Trophoblast cell (in vitro differentiated cells and primary cell): ENCODE measurements at regions not wholly inside any gene's neighbourhood (a gene's known extent, or its start where the extent isn't known, plus 50 kb on each side); places are given as distances from the start of the nearest gene placed in this dataset.

Experiments used
- DNase-seq, 2 donors: peaks; one replicate each; pipeline ENCODE4 v3.0.0-alpha.2; 2016
- H2AFZ ChIP-seq: 2 replicates; pipeline ENCODE4 v1.6.1; 2013; ENCODE audit warnings: low read length, moderate library complexity, mild to moderate bottlenecking; ENCODE audit not compliant: insufficient read depth, poor library complexity
- H2AK5ac ChIP-seq: 2 replicates; pipeline ENCODE4 v1.6.1; 2013; ENCODE audit warnings: mild to moderate bottlenecking, low read length
- H2BK120ac ChIP-seq: 2 replicates; pipeline ENCODE4 v1.6.1; 2013; ENCODE audit warnings: low read length, mild to moderate bottlenecking, moderate library complexity; ENCODE audit not compliant: insufficient read depth, poor library complexity
- H2BK12ac ChIP-seq: 2 replicates; pipeline ENCODE4 v1.6.1; 2013; ENCODE audit warnings: mild to moderate bottlenecking, low read length, moderate library complexity
- H2BK5ac ChIP-seq: 2 replicates; pipeline ENCODE4 v1.6.1; 2013; ENCODE audit warnings: low read length, low read depth, moderate library complexity, mild to moderate bottlenecking; ENCODE audit not compliant: poor library complexity
- H3K14ac ChIP-seq: 2 replicates; pipeline ENCODE4 v1.6.1; 2013; ENCODE audit warnings: mild to moderate bottlenecking, low read length
- H3K18ac ChIP-seq: 2 replicates; pipeline ENCODE4 v1.6.1; 2013; ENCODE audit warnings: mild to moderate bottlenecking, low read length
- H3K23ac ChIP-seq: 2 replicates; pipeline ENCODE4 v1.6.1; 2013; ENCODE audit warnings: low read length
- H3K27ac ChIP-seq: 2 replicates; pipeline ENCODE4 v1.5.1; 2013; ENCODE audit warnings: low read depth, mild to moderate bottlenecking, inconsistent platforms, low read length, moderate library complexity
- H3K27me3 ChIP-seq: 2 replicates; pipeline ENCODE4 v1.6.1; 2013; ENCODE audit warnings: inconsistent platforms, mild to moderate bottlenecking, low read length, moderate library complexity; ENCODE audit not compliant: insufficient read depth
- H3K36me3 ChIP-seq, 2 experiments: 1 replicate in 1 of 2; 2 replicates in 1 of 2; pipeline ENCODE4 v1.6.1; 2013; ENCODE audit warnings: low read length in 2 of 2, mild to moderate bottlenecking in 2 of 2, moderate library complexity in 1 of 2; ENCODE audit not compliant: insufficient read depth in 2 of 2, control insufficient read depth in 1 of 2
- H3K4ac ChIP-seq: 2 replicates; pipeline ENCODE4 v1.6.1; 2013; ENCODE audit warnings: low read depth, mild to moderate bottlenecking, low read length, moderate library complexity
- H3K4me1 ChIP-seq, 2 experiments: 1 replicate in 1 of 2; 2 replicates in 1 of 2; pipeline ENCODE4 v1.6.1; 2013; ENCODE audit warnings: low read length in 2 of 2, mild to moderate bottlenecking in 2 of 2, moderate library complexity in 1 of 2; ENCODE audit not compliant: insufficient read depth in 2 of 2, control insufficient read depth in 1 of 2
- H3K4me2 ChIP-seq: 2 replicates; pipeline ENCODE4 v1.6.1; 2013; ENCODE audit warnings: inconsistent platforms, mild to moderate bottlenecking, low read length, moderate library complexity
- H3K4me3 ChIP-seq: 2 replicates; pipeline ENCODE4 v1.5.1; 2013; ENCODE audit warnings: mild to moderate bottlenecking, low read depth, low read length, inconsistent platforms
- H3K79me1 ChIP-seq: one replicate; pipeline ENCODE4 v1.6.1; 2013; ENCODE audit warnings: low read length
- H3K79me2 ChIP-seq: 2 replicates; pipeline ENCODE4 v1.6.1; 2013; ENCODE audit warnings: low read length, mild to moderate bottlenecking; ENCODE audit not compliant: control insufficient read depth, insufficient read depth, poor library complexity
- H3K9ac ChIP-seq: 2 replicates; pipeline ENCODE4 v1.6.1; 2013; ENCODE audit warnings: mild to moderate bottlenecking, low read length
- H3K9me3 ChIP-seq: 2 replicates; pipeline ENCODE4 v1.6.1; 2013; ENCODE audit warnings: low read depth, mild to moderate bottlenecking, control low read depth, inconsistent platforms, low read length; ENCODE audit not compliant: insufficient read depth
- H4K12ac ChIP-seq: 2 replicates; pipeline ENCODE4 v1.6.1; 2013; ENCODE audit warnings: low read depth, mild to moderate bottlenecking, low read length, moderate library complexity
- H4K8ac ChIP-seq: 2 replicates; pipeline ENCODE4 v1.6.1; 2013; ENCODE audit warnings: low read depth, mild to moderate bottlenecking, low read length, moderate library complexity
- H4K91ac ChIP-seq: one replicate; pipeline ENCODE4 v1.6.1; 2013; ENCODE audit warnings: low read depth, mild to moderate bottlenecking, low read length, moderate library complexity
- whole genome bisulfite sequencing: extraction: QIAGEN DNeasy Blood & Tissue Kit; methylation state at CpG from one replicate; pipeline ENCODE4 v1.1.7; 2013; ENCODE audit warnings: missing lambda C conversion rate; ENCODE audit not compliant: insufficient read length, insufficient coverage; ENCODE audit errors: extremely low coverage; 5-methylcytosine and 5-hydroxymethylcytosine counted together

DNA sequence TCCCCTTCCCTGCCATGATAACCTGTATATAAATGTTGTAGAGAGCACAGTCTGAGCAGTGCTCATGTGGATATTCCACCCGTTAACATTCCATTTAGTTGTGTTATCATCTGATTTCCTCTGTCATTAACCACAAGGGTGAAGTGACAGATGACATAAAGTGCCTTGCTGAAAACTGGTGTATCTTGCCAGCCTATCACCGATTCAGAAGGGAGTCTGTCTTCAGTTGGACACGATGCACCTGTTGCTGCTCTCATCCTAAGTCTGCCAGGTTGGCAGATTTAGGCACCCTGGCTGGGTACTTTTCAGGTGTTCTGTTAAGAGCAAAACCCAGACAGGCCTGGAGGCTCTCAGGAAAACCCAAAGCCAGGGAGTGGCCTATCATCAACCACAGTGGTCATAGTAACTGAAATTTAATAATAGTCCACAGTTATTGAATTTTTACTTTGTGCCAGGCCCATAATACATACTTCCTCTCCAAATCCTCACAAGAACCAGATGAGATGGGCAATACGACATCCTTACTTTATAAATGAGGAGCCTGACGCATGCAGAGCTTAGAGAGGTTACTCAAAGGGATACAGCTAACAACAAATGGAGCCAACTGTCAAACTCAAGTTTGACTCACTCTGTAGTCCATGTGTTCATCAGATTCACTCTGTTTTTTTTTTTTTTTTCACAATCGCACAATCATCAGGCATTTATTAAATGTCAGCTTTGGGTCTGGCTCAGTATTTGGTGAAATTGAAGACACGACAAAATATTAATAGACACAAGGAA is 100.7 kb upstream of the SPRY4 start:
- Histone ChIP-seq H3K4me3 (no peak overlapping the region), H4K8ac (no peak overlapping the region), H4K12ac (no peak overlapping the region), H3K23ac (no peak overlapping the region), H3K27me3 (no peaks in the 10 kb centered on the region), H3K36me3 (no peaks in the 10 kb centered on the region), H3K79me1 (no peaks in the 10 kb centered on the region), H3K9me3 (no peaks in the 10 kb centered on the region), H3K4me2 (no peak overlapping the region), H2AK5ac (no peak overlapping the region), H3K4ac (no peak overlapping the region), H2BK120ac (no peak overlapping the region), H3K9ac (no peak overlapping the region), H2AFZ (no peak overlapping the region), H3K4me1 (peaks cover 0 to 3% of the 10 kb centered on the region in 2 experiments), H4K91ac (no peak overlapping the region), H2BK12ac (no peak overlapping the region), H3K14ac (no peak overlapping the region), H3K79me2 (no peaks in the 10 kb centered on the region), H2BK5ac (no peak overlapping the region), H3K27ac (no peak overlapping the region), H3K18ac (no peak overlapping the region)
- no peak for DNase-seq
- WGBS = no CpG with 5 or more reads among the region's 7 CpGs

DNA sequence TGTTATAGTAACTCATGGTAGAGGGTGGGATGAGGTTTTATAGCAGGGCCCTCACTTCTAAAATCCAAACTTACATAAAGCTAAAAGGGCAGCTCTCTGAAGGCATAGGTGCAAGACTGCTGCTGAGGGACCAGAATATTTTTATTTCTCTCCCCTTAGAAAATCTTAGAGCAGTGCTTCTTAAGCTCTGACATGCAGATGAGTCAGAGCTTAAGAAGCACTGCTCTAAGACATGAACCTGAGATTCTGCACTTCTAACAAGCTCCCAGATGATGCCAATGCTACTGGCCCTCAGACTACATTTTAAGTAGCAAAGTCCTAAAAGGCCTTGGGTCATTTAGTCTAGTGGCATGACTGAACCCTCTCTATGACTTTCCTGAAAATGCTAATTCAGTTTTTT is 97.6 kb upstream of the SPRY4 start:
- no peak overlapping the region for H3K4ac ChIP-seq

DNA sequence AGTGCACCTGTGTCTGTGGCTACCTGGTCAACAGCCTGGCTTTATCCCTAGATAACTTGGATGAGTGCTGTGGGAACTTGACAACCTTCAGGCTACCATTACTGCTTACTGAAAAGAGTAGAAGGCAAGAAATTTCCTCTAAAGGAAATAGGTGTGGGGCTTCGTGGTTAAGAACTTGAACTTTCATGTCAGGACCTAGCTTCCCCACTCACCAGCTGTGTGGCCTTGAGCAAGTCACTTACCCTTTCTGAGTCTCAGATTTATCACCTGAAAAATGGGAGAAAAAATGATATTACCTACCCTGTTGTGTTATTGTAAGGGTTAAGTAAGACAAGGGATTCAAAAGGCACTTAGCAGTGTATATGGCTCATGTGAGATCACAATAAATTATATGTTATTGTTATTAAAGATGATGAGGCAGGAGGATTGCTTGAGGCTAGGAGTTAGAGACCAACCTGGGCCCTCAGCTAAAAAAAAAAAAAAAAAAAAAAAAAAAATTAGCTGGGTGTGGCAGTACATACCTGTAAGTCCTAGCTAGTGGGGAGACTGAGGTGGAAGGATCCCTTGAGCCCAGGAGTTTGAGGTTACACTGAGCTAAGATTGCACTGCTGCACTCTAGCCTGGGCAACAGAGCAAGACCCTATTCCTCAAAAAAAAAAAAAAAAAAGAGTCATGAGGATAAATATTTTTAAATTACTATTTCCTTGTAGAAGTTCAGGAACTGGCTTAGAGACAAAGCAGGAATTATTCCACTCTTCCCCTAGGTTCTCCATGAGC is 97.0 kb upstream of the SPRY4 start:
- H2BK12ac ChIP-seq = no peak overlapping the region
- H3K18ac ChIP-seq = no peak overlapping the region
- no peak overlapping the region for H2BK5ac ChIP-seq
- no peak overlapping the region for H3K4ac ChIP-seq
- no peak overlapping the region for H3K4me2 ChIP-seq
- no peak overlapping the region for H3K4me3 ChIP-seq
- no peak overlapping the region for H2AFZ ChIP-seq
- H3K79me2 ChIP-seq = no peaks in the 10 kb centered on the region
- no peak overlapping the region for H4K91ac ChIP-seq
- DNase-seq = no peak
- H3K9me3 ChIP-seq = no peaks in the 10 kb centered on the region
- no peak overlapping the region for H4K12ac ChIP-seq
- no peaks in the 10 kb centered on the region for H3K79me1 ChIP-seq
- no peaks in the 10 kb centered on the region for H3K27me3 ChIP-seq
- no CpG with 5 or more reads among the region's 1 CpG for WGBS
- no peak overlapping the region for H2AK5ac ChIP-seq
- H3K36me3 ChIP-seq = no peaks in the 10 kb centered on the region
- H3K27ac ChIP-seq = no peak overlapping the region
- H4K8ac ChIP-seq = no peak overlapping the region
- H3K23ac ChIP-seq = no peak overlapping the region
- no peak overlapping the region for H3K9ac ChIP-seq
- H3K4me1 ChIP-seq = peaks cover 0 to 3% of the 10 kb centered on the region in 2 experiments
- no peak overlapping the region for H2BK120ac ChIP-seq
- H3K14ac ChIP-seq = no peak overlapping the region

More for the DNA sequence above, 97.6 kb upstream of the SPRY4 start:
- H3K9ac ChIP-seq = no peak overlapping the region
- no peak overlapping the region for H4K8ac ChIP-seq
- no peak overlapping the region for H2BK120ac ChIP-seq
- DNase-seq = no peak
- H3K9me3 ChIP-seq = no peaks in the 10 kb centered on the region
- no peaks in the 10 kb centered on the region for H3K79me2 ChIP-seq
- no peak overlapping the region for H4K91ac ChIP-seq
- H3K4me3 ChIP-seq = no peak overlapping the region
- no peak overlapping the region for H2AFZ ChIP-seq
- H4K12ac ChIP-seq = no peak overlapping the region
- no peak overlapping the region for H2BK12ac ChIP-seq
- no peak overlapping the region for H3K4me2 ChIP-seq
- no peaks in the 10 kb centered on the region for H3K27me3 ChIP-seq
- no peak overlapping the region for H2AK5ac ChIP-seq
- no peak overlapping the region for H3K14ac ChIP-seq
- H3K18ac ChIP-seq = no peak overlapping the region
- H3K36me3 ChIP-seq = no peaks in the 10 kb centered on the region
- no peaks in the 10 kb centered on the region for H3K79me1 ChIP-seq
- H3K4me1 ChIP-seq = peaks cover 0 to 3% of the 10 kb centered on the region in 2 experiments
- H3K23ac ChIP-seq = no peak overlapping the region
- no peak overlapping the region for H2BK5ac ChIP-seq
- no peak overlapping the region for H3K27ac ChIP-seq

GRCh38 chr5:142421228-142421617 is 96.4 kb upstream of the SPRY4 start:
- H3K4me3 ChIP-seq = no peak overlapping the region
- no peaks in the 10 kb centered on the region for H3K36me3 ChIP-seq
- no peaks in the 10 kb centered on the region for H3K9me3 ChIP-seq
- no peak overlapping the region for H3K23ac ChIP-seq
- H2BK5ac ChIP-seq = no peak overlapping the region
- no peaks in the 10 kb centered on the region for H3K27me3 ChIP-seq
- no peak overlapping the region for H3K9ac ChIP-seq
- WGBS = no CpG with 5 or more reads among the region's 5 CpGs
- H3K14ac ChIP-seq = no peak overlapping the region
- H2AK5ac ChIP-seq = no peak overlapping the region
- H3K4me1 ChIP-seq = peaks cover 0 to 3% of the 10 kb centered on the region in 2 experiments
- H3K79me1 ChIP-seq = no peaks in the 10 kb centered on the region
- H2BK12ac ChIP-seq = no peak overlapping the region
- no peak overlapping the region for H4K8ac ChIP-seq
- no peaks in the 10 kb centered on the region for H3K79me2 ChIP-seq
- H3K4ac ChIP-seq = no peak overlapping the region
- H4K12ac ChIP-seq = no peak overlapping the region
- no peak overlapping the region for H2BK120ac ChIP-seq
- H3K18ac ChIP-seq = no peak overlapping the region
- no peak overlapping the region for H3K4me2 ChIP-seq
- no peak for DNase-seq
- no peak overlapping the region for H2AFZ ChIP-seq
- no peak overlapping the region for H4K91ac ChIP-seq
- H3K27ac ChIP-seq = no peak overlapping the region
